GM13977 (cell line): ENCODE measurements at regions not wholly inside any gene's neighbourhood (a gene's known extent, or its start where the extent isn't known, plus 50 kb on each side); places are given as distances from the start of the nearest gene placed in this dataset.

ENCODE experiments used
- DNase-seq: peaks from one replicate; pipeline ENCODE4 v3.0.0; 2012; ENCODE audit warnings: low spot score
- in situ Hi-C: fragments of 300-500 bp; cut with MboI; formaldehyde crosslinking; loops from one replicate; pipeline ENCODE4 v1.12.0; 2022; ENCODE audit warnings: low sequenced_read_pairs, low pct_unique_long_range_greater_than_20kb, mixed read lengths, inconsistent platforms; ENCODE audit not compliant: unreplicated experiment
- TF ChIP-seq, protein P1 (sequence below): IDR thresholded peaks from 2 replicates; pipeline ENCODE4 v1.5.1; 2012; ENCODE audit warnings: mild to moderate bottlenecking, control low read depth; ENCODE audit not compliant: insufficient read depth; ENCODE audit errors: extremely low read depth, missing control alignments

DNA sequence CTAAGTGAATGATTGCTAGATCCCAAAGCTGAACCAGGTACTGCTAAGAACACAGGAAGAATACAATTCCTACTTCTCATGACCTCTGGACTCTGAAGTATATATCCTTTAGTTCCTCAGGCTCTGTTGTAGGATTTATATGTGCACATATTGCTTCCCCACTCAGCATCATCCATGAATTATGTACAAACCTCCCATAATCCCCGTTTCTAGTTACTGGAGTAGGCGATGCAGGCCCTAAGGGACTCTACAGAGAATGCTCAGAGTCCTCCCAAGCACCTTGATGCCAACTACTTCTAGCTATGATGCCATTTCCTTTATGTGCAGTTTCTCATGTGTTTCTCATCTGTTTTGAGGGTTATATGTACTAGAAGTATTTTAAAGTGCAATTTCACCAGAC is 154.9 kb upstream of the EPHA7 start:
- in situ Hi-C loops: no loop called here
- TF ChIP-seq, protein P1, sequence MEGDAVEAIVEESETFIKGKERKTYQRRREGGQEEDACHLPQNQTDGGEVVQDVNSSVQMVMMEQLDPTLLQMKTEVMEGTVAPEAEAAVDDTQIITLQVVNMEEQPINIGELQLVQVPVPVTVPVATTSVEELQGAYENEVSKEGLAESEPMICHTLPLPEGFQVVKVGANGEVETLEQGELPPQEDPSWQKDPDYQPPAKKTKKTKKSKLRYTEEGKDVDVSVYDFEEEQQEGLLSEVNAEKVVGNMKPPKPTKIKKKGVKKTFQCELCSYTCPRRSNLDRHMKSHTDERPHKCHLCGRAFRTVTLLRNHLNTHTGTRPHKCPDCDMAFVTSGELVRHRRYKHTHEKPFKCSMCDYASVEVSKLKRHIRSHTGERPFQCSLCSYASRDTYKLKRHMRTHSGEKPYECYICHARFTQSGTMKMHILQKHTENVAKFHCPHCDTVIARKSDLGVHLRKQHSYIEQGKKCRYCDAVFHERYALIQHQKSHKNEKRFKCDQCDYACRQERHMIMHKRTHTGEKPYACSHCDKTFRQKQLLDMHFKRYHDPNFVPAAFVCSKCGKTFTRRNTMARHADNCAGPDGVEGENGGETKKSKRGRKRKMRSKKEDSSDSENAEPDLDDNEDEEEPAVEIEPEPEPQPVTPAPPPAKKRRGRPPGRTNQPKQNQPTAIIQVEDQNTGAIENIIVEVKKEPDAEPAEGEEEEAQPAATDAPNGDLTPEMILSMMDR: no peak
- no peak for DNase-seq

DNA sequence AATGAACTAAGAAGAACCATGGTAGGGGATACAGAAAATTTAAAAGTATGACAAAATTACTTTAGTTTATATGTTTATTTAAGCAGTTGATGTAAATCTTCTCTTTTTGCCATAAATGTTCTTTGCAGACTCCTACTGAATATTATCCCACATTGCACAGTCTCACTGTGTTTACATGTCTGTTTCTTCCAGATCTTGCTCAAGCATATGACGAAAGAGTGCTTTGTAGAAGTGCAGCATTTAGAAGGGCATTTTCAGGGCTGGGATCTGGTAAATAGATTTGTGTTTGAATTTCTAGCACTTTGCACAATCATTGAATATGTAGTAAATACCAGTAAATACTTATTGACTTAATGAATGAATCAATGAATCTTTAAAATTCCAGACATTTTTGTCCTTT is 152.0 kb upstream of the EPHA7 start:
- TF ChIP-seq, protein P1: no peak
- in situ Hi-C loops: no loop called here
- DNase-seq: no peak

DNA sequence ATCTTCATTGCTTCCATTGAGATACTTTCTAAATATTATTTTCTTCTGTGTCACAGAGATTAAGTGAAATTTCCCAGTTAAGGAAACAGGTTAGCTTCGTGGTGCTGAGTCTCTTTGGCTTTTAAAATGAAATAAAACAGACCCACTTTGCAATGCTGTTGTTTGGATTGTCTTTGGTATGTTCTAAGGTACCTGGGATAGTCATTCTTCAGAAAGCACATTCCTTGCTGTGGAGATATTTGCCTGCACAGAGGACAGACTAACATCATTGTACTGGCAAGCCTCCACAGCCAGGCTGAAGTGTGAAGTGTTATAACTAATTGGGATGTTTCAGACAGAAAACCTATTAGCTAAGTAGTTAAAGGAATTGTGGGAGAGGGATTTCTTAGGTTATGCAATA is 148.8 kb upstream of the EPHA7 start:
- TF ChIP-seq, protein P1: no peak
- DNase-seq: no peak
- in situ Hi-C loops: no loop called here

GRCh38 chr6:93567164-93567563 is 147.8 kb upstream of the EPHA7 start:
- DNase-seq: no peak
- TF ChIP-seq, protein P1: no peak
- in situ Hi-C loops: no loop called here

DNA sequence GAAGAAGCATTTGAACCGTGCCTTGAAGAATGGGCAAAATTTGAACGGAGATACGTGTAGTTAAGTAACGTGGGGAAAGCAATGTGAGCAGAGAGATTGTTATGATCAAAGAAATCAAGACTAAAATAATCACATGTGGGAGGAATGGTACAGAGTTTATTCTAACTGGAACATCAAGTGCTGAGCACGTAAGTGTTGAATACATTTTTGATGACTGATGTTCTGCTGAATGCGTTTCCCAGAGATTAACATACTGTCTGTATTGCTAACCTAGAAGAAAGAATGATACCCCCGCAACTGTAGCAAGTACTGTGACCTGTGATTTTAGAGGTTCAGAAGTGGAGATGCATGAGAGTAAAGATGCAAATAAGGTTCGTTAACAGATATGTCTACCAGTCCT is 146.9 kb upstream of the EPHA7 start:
- TF ChIP-seq, protein P1: no peak
- DNase-seq: no peak
- in situ Hi-C loops: no loop called here

DNA sequence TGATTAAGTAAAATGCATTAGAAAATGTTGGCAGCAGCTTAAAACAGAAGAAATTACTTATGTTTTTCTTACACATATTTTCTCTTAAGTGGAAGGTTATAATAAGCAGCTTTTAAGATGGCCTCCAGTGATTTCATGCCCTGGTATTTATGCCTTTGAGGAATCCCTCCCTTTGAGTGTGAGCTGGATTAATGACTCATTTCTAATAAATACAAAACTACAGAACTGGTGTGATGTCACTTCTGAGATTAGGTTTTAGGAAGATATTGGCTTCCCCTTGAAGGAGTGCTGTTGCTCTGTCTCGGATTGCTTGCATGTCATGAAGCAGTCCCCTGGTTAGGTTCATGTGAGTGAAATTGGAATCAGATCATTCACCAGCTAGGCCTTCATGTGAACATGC is 143.2 kb upstream of the EPHA7 start:
- in situ Hi-C loops: no loop called here
- TF ChIP-seq, protein P1: no peak
- DNase-seq: no peak

DNA sequence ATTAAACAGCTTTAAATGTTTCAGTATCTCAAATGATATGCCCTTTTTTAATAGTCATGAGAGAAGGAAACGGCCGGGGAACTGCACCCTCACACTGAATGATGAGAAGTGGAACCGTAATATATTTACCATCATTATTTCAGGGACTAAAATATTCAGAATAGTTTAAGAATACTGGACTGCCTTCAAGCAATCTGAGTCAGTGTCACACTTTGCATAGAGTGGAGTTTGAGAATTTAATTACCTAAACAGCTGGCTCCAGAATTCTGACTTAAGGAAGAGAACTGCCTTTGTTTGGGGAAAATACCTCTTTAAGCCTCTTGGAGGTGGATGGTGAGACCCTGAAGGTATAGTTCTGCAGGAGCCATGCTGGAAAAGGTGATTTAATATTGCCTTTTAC is 135.9 kb upstream of the EPHA7 start:
- TF ChIP-seq, protein P1: no peak
- DNase-seq: no peak
- in situ Hi-C loops: no loop called here
